ENCODE measurements at regions not wholly inside any gene's neighbourhood (a gene's known extent, or its start where the extent isn't known, plus 50 kb on each side); places are given as distances from the start of the nearest gene placed in this dataset.

DNA sequence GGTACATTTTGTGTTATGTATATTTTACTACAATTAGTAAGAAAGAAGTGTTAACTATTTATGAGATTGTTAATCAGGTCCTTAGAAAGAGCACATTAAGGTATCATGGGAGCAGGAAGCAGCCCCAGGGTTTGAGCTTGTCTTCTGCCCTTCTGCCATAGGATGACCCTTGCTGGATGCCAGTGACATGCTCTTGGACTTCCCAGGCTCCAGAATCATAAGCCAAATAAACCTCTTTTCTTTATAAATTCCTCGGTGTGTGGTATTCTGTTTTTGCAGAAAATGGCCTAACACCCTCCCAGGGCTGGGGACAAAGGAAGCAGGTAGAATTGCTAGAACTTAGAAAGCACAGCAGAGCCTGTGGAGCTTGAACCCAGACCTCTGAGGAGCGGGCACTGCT is 164.7 kb downstream of the VRK1 start:
- TF ChIP-seq, protein P1, sequence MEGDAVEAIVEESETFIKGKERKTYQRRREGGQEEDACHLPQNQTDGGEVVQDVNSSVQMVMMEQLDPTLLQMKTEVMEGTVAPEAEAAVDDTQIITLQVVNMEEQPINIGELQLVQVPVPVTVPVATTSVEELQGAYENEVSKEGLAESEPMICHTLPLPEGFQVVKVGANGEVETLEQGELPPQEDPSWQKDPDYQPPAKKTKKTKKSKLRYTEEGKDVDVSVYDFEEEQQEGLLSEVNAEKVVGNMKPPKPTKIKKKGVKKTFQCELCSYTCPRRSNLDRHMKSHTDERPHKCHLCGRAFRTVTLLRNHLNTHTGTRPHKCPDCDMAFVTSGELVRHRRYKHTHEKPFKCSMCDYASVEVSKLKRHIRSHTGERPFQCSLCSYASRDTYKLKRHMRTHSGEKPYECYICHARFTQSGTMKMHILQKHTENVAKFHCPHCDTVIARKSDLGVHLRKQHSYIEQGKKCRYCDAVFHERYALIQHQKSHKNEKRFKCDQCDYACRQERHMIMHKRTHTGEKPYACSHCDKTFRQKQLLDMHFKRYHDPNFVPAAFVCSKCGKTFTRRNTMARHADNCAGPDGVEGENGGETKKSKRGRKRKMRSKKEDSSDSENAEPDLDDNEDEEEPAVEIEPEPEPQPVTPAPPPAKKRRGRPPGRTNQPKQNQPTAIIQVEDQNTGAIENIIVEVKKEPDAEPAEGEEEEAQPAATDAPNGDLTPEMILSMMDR (IDR thresholded peaks at IDR 0.05) = no peak
- TF ChIP-seq POLR2A (IDR thresholded peaks at IDR 0.05) = no peak

Measured in breast epithelium (tissue), 3 donors.